ENCODE measurements at regions not wholly inside any gene's neighbourhood (a gene's known extent, or its start where the extent isn't known, plus 50 kb on each side); places are given as distances from the start of the nearest gene placed in this dataset.
A peak's percentile ranks its signal among the peaks of the same experiment; 100 is the strongest.

- DNase-seq, result no peak
- Mint-ChIP-seq H3K4me3 (no peak overlapping the region), H3K36me3 (no peaks in the 10 kb centered on the region), H3K27ac (peak overlapping the region in 1 of 6 donors; percentile 62), H3K9me3 (peaks cover 0 to 5% (median 3%) of the 10 kb centered on the region in 7 donors), H3K27me3 (no peaks in the 10 kb centered on the region), H3K4me1 (no peaks in the 10 kb centered on the region)
- no peak for ATAC-seq (ENCODE audit: low read depth in 2 of 2)
These were observed 402.8 kb upstream of the NWD2 start for GRCh38 chr4:36841583-36842326.

GRCh38 chr4:36844448-36844847 is 400.1 kb upstream of the NWD2 start:
- H3K4me3 Mint-ChIP-seq, result no peak overlapping the region

GRCh38 chr4:36852856-36853255 is 391.7 kb upstream of the NWD2 start:
- H3K27me3 Mint-ChIP-seq, result peaks cover 0 to 5% (median 0%) of the 10 kb centered on the region in 3 donors
- H3K4me3 Mint-ChIP-seq, result no peak overlapping the region
- ATAC-seq (ENCODE audit: low read depth in 2 of 2) (no peak), DNase-seq (no peak)
- H3K36me3 Mint-ChIP-seq, result no peaks in the 10 kb centered on the region
- H3K9me3 Mint-ChIP-seq, result peaks cover 0 to 6% (median 2%) of the 10 kb centered on the region in 7 donors
- H3K27ac Mint-ChIP-seq, result no peak overlapping the region
- no peaks in the 10 kb centered on the region for H3K4me1 Mint-ChIP-seq

More at GRCh38 chr4:36844448-36844847, 400.1 kb upstream of the NWD2 start:
- Mint-ChIP-seq H3K36me3 (no peaks in the 10 kb centered on the region), H3K27ac (no peak overlapping the region), H3K27me3 (no peaks in the 10 kb centered on the region), H3K9me3 (peaks cover 0 to 5% (median 3%) of the 10 kb centered on the region in 7 donors), H3K4me1 (no peaks in the 10 kb centered on the region)
- ATAC-seq (ENCODE audit: low read depth in 2 of 2) (no peak), DNase-seq (no peak)

- Mint-ChIP-seq H3K4me3 (no peak overlapping the region), H3K27me3 (peaks cover 0 to 5% (median 0%) of the 10 kb centered on the region in 3 donors), H3K9me3 (peaks cover 5 to 11% (median 6%) of the 10 kb centered on the region in 7 donors), H3K27ac (no peak overlapping the region), H3K4me1 (no peaks in the 10 kb centered on the region), H3K36me3 (no peaks in the 10 kb centered on the region)
- no peak for ATAC-seq (ENCODE audit: low read depth in 2 of 2)
- DNase-seq, result no peak
These were observed 390.0 kb upstream of the NWD2 start for GRCh38 chr4:36854554-36854953.

- ATAC-seq (ENCODE audit: low read depth in 2 of 2), result no peak
- DNase-seq, result no peak
- no peaks in the 10 kb centered on the region for H3K36me3 Mint-ChIP-seq
- H3K4me1 Mint-ChIP-seq, result no peaks in the 10 kb centered on the region
- H3K4me3 Mint-ChIP-seq, result no peak overlapping the region
- H3K27me3 Mint-ChIP-seq, result no peaks in the 10 kb centered on the region
- no peak overlapping the region for H3K27ac Mint-ChIP-seq
- H3K9me3 Mint-ChIP-seq, result peaks cover 0 to 13% (median 3%) of the 10 kb centered on the region in 7 donors
These were observed 380.9 kb upstream of the NWD2 start for GRCh38 chr4:36863601-36864000.

DNA sequence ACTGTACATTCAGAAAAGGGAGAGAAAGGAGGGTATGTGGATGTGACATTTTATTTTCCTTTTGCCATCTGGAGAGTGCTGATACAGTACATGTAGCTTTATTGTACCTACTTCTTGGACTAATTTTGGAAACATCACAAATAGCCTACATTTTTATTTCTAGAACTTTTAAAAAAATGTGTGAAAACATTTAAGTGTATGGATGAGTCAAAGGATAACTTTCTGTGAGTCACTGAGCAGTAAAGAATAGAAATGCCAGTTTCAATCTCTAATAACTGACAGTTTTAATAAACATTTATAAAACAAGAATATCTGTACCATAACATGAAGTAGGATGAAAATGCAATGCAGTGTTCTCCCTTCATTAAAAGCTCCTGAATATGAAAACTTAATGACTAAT is 374.4 kb upstream of the NWD2 start:
- DNase-seq (no peak), ATAC-seq (ENCODE audit: low read depth in 2 of 2) (no peak)
- Mint-ChIP-seq H3K27me3 (no peaks in the 10 kb centered on the region), H3K4me3 (no peak overlapping the region), H3K4me1 (no peaks in the 10 kb centered on the region), H3K27ac (no peak overlapping the region), H3K36me3 (no peaks in the 10 kb centered on the region), H3K9me3 (peaks cover 0 to 3% (median 0%) of the 10 kb centered on the region in 7 donors)

GRCh38 chr4:36872679-36873078 is 371.9 kb upstream of the NWD2 start:
- peaks cover 0 to 3% (median 0%) of the 10 kb centered on the region in 7 donors for H3K9me3 Mint-ChIP-seq
- H3K27me3 Mint-ChIP-seq, result no peaks in the 10 kb centered on the region
- DNase-seq (no peak), ATAC-seq (ENCODE audit: low read depth in 2 of 2) (no peak)
- H3K27ac Mint-ChIP-seq, result no peak overlapping the region
- H3K4me1 Mint-ChIP-seq, result no peaks in the 10 kb centered on the region
- no peaks in the 10 kb centered on the region for H3K36me3 Mint-ChIP-seq
- H3K4me3 Mint-ChIP-seq, result no peak overlapping the region

DNA sequence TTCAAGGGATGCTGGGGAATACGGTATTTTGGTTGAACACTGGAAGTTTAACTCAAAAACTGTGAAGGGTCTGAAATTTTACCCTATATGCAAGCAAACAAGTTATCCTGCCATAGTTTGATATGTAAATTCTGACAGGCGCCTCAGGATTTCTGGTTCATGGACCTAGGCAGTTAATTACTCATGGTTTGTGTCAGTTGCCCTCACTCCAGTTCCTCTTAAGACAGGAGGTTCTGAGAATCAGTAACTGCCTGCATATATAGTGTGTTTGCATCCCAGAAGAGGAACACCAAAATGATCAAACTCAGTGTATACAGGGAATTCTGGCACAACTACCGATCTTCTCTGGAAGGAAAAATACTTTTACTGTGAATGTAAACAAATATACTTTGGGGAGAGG is 360.4 kb upstream of the NWD2 start:
- Mint-ChIP-seq H3K9me3 (peaks cover 0 to 12% (median 5%) of the 10 kb centered on the region in 7 donors), H3K4me3 (no peak overlapping the region), H3K27ac (no peak overlapping the region), H3K36me3 (no peaks in the 10 kb centered on the region), H3K4me1 (no peaks in the 10 kb centered on the region), H3K27me3 (no peaks in the 10 kb centered on the region)
- no peak for ATAC-seq (ENCODE audit: low read depth in 2 of 2)
- DNase-seq, result no peak

GRCh38 chr4:36891971-36892370 is 352.6 kb upstream of the NWD2 start:
- no peaks in the 10 kb centered on the region for H3K27me3 Mint-ChIP-seq
- ATAC-seq (ENCODE audit: low read depth in 2 of 2) (no peak), DNase-seq (no peak)
- H3K27ac Mint-ChIP-seq, result no peak overlapping the region
- H3K36me3 Mint-ChIP-seq, result no peaks in the 10 kb centered on the region
- H3K9me3 Mint-ChIP-seq, result peaks cover 0 to 16% (median 3%) of the 10 kb centered on the region in 7 donors
- H3K4me1 Mint-ChIP-seq, result no peaks in the 10 kb centered on the region
- no peak overlapping the region for H3K4me3 Mint-ChIP-seq

GRCh38 chr4:36900446-36900987 is 344.0 kb upstream of the NWD2 start:
- Mint-ChIP-seq H3K4me1 (no peaks in the 10 kb centered on the region), H3K4me3 (no peak overlapping the region), H3K36me3 (no peaks in the 10 kb centered on the region), H3K9me3 (peaks cover 0 to 8% (median 2%) of the 10 kb centered on the region in 7 donors), H3K27ac (no peak overlapping the region), H3K27me3 (no peaks in the 10 kb centered on the region)
- DNase-seq (no peak), ATAC-seq (ENCODE audit: low read depth in 2 of 2) (no peak)

DNA sequence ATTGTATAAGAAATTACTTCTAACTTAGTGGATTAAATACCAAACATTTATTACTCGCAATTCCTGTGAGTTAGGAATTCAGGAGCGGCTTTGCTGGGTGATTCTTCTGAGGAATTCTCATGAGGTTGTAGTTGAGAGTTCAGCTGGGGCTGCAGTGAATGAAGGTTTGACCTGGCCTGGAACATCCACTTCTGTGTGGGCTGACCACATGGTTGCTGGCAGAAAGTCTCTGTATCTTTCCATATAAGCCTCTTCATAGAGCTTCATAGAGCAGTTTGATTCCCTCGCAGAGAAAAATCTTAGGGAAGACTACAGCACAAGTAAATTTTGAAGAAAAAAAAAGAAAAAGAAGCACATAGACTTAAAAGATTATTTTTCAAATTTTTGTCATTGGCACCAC is 339.7 kb upstream of the NWD2 start:
- Mint-ChIP-seq H3K27me3 (no peaks in the 10 kb centered on the region), H3K27ac (no peak overlapping the region), H3K4me3 (no peak overlapping the region), H3K36me3 (no peaks in the 10 kb centered on the region), H3K4me1 (no peaks in the 10 kb centered on the region), H3K9me3 (peaks cover 0 to 10% (median 3%) of the 10 kb centered on the region in 7 donors)
- DNase-seq (no peak), ATAC-seq (ENCODE audit: low read depth in 2 of 2) (no peak)

- Mint-ChIP-seq H3K27ac (no peak overlapping the region), H3K9me3 (peaks cover 0 to 9% (median 0%) of the 10 kb centered on the region in 7 donors), H3K4me1 (no peaks in the 10 kb centered on the region), H3K27me3 (no peaks in the 10 kb centered on the region), H3K36me3 (no peaks in the 10 kb centered on the region), H3K4me3 (no peak overlapping the region)
- no peak for DNase-seq
- ATAC-seq (ENCODE audit: low read depth in 2 of 2), result no peak
These were observed 330.4 kb upstream of the NWD2 start for GRCh38 chr4:36914106-36914505.

- no peaks in the 10 kb centered on the region for H3K36me3 Mint-ChIP-seq
- H3K4me1 Mint-ChIP-seq, result no peaks in the 10 kb centered on the region
- no peak overlapping the region for H3K4me3 Mint-ChIP-seq
- DNase-seq (no peak), ATAC-seq (ENCODE audit: low read depth in 2 of 2) (no peak)
- H3K27ac Mint-ChIP-seq, result no peak overlapping the region
- peaks cover 0 to 9% (median 0%) of the 10 kb centered on the region in 7 donors for H3K9me3 Mint-ChIP-seq
- no peaks in the 10 kb centered on the region for H3K27me3 Mint-ChIP-seq
These were observed 328.8 kb upstream of the NWD2 start for GRCh38 chr4:36915717-36916116.

DNA sequence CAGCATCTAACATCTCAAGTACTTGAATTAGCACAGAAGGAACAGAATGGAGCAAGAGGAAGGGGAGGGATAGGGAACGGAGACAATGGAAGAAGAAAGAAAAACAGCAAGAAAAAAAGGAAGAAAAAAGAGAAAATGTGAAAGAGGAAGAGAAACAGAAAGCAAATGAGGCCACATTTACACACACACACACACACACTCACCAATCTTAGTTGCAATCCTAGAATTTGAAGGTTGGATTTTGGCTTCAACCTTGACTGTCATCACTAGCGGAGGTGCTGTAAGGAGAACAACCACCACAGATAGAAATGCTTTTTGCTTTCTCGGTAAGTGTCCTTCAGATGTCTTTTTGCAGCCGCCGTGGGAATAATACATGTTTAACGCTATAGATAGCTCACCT is 327.1 kb upstream of the NWD2 start:
- H3K27ac Mint-ChIP-seq, result peak overlapping the region in 1 of 6 donors; percentile 3
- DNase-seq, result no peak
- H3K9me3 Mint-ChIP-seq, result peaks cover 0 to 9% (median 0%) of the 10 kb centered on the region in 7 donors
- H3K27me3 Mint-ChIP-seq, result no peaks in the 10 kb centered on the region
- no peak for ATAC-seq (ENCODE audit: low read depth in 2 of 2)
- H3K36me3 Mint-ChIP-seq, result no peaks in the 10 kb centered on the region
- H3K4me3 Mint-ChIP-seq, result no peak overlapping the region
- H3K4me1 Mint-ChIP-seq, result no peaks in the 10 kb centered on the region
